OCI-LY1 (cell line): ENCODE measurements at regions not wholly inside any gene's neighbourhood (a gene's known extent, or its start where the extent isn't known, plus 50 kb on each side); places are given as distances from the start of the nearest gene placed in this dataset.

Experiments used
- H2AFZ ChIP-seq: fragments of 200-600 bp; sonication (generic), shearing (Covaris generic); 2 replicates; pipeline ENCODE4 v1.6.0; 2014; ENCODE audit warnings: antibody characterized with exemption, mild to moderate bottlenecking, low read length
- H3F3A ChIP-seq: fragments of 200-600 bp; sonication (generic), shearing (Covaris generic); 2 replicates; pipeline ENCODE4 v1.6.0; 2014; ENCODE audit warnings: mild to moderate bottlenecking, antibody characterized with exemption, low read length, moderate library complexity; ENCODE audit not compliant: insufficient read depth
- H3K27ac ChIP-seq: fragments of 200-600 bp; sonication (generic); 2 replicates; pipeline ENCODE4 v1.5.1; 2014; ENCODE audit warnings: low read length, mixed run types, mild to moderate bottlenecking, low read depth; ENCODE audit not compliant: poor library complexity, severe bottlenecking
- H3K27me3 ChIP-seq: fragments of 200-600 bp; sonication (generic); 2 replicates; pipeline ENCODE4 v1.6.0; 2014; ENCODE audit warnings: antibody characterized with exemption, mild to moderate bottlenecking, low read length, moderate library complexity; ENCODE audit not compliant: insufficient read depth
- H3K36me3 ChIP-seq: fragments of 200-600 bp; sonication (generic); 2 replicates; pipeline ENCODE4 v1.6.1; 2014; ENCODE audit warnings: mild to moderate bottlenecking, antibody characterized with exemption, low read length, moderate library complexity, mixed read lengths; ENCODE audit not compliant: insufficient read depth
- H3K4me1 ChIP-seq: fragments of 200-600 bp; sonication (generic); 2 replicates; pipeline ENCODE4 v1.5.1; 2014; ENCODE audit warnings: mild to moderate bottlenecking, low read length, moderate library complexity; ENCODE audit not compliant: insufficient read depth, severe bottlenecking
- H3K4me2 ChIP-seq: fragments of 200-600 bp; sonication (generic), shearing (Covaris generic); 2 replicates; pipeline ENCODE4 v1.6.1; 2014; ENCODE audit warnings: low read length
- H3K4me3 ChIP-seq: fragments of 200-600 bp; sonication (generic); 2 replicates; pipeline ENCODE4 v1.5.1; 2014; ENCODE audit warnings: low read length, low read depth, mild to moderate bottlenecking, mixed read lengths; ENCODE audit not compliant: poor library complexity, severe bottlenecking
- H3K79me2 ChIP-seq: fragments of 200-600 bp; shearing (Covaris generic); 2 replicates; pipeline ENCODE4 v1.6.1; 2016; ENCODE audit warnings: mixed run types, low read length, mixed read lengths; ENCODE audit not compliant: insufficient read depth
- H3K9ac ChIP-seq: fragments of 200-600 bp; sonication (generic), shearing (Covaris generic); 2 replicates; pipeline ENCODE4 v1.6.1; 2014; ENCODE audit warnings: mild to moderate bottlenecking, low read length, mixed read lengths
- H3K9me2 ChIP-seq: fragments of 200-600 bp; sonication (generic), shearing (Covaris generic); 2 replicates; pipeline ENCODE4 v1.6.1; 2014; ENCODE audit warnings: low read depth, mild to moderate bottlenecking, low read length, mixed read lengths
- H3K9me3 ChIP-seq: fragments of 200-600 bp; shearing (Covaris generic); 2 replicates; pipeline ENCODE4 v1.6.1; 2014; ENCODE audit warnings: low read length, mixed read lengths
- H4K20me1 ChIP-seq: fragments of 200-600 bp; sonication (generic), shearing (Covaris generic); 2 replicates; pipeline ENCODE4 v1.6.0; 2016; ENCODE audit warnings: mild to moderate bottlenecking, low read length; ENCODE audit not compliant: insufficient read depth
- CTCF ChIP-seq: fragments of 200-600 bp; sonication (generic), shearing (Covaris generic); IDR thresholded peaks from 2 replicates; pipeline ENCODE4 v1.5.1; 2017; ENCODE audit warnings: mild to moderate bottlenecking, antibody characterized with exemption, low read length, moderate library complexity, mixed read lengths
- EZH2 ChIP-seq: fragments of 200-600 bp; sonication (generic), shearing (Covaris generic); IDR thresholded peaks from 2 replicates; pipeline ENCODE4 v1.8.0; 2017; ENCODE audit warnings: borderline replicate concordance, mixed run types, mild to moderate bottlenecking, antibody characterized with exemption, low read length, moderate library complexity, mixed read lengths

GRCh38 chr1:102715150-102715549, 393.2 kb downstream of the COL11A1 start:
- no peaks in the 10 kb centered on the region for H4K20me1 ChIP-seq
- no peak overlapping the region for H2AFZ ChIP-seq
- no peaks in the 10 kb centered on the region for H3K9me3 ChIP-seq
- no peak overlapping the region for H3K9ac ChIP-seq
- no peak overlapping the region for H3K4me2 ChIP-seq
- no peaks in the 10 kb centered on the region for H3K4me1 ChIP-seq
- no peaks in the 10 kb centered on the region for H3K9me2 ChIP-seq
- H3K79me2 ChIP-seq: no peaks in the 10 kb centered on the region
- TF ChIP-seq EZH2 (no peak), CTCF (no peak)
- no peak overlapping the region for H3K27ac ChIP-seq
- no peak overlapping the region for H3K4me3 ChIP-seq
- H3F3A ChIP-seq: no peaks in the 10 kb centered on the region
- H3K27me3 ChIP-seq: no peaks in the 10 kb centered on the region
- H3K36me3 ChIP-seq: no peaks in the 10 kb centered on the region

- Histone ChIP-seq H2AFZ (no peak overlapping the region), H3K4me3 (no peak overlapping the region), H3K9me2 (no peaks in the 10 kb centered on the region), H3K27ac (no peak overlapping the region), H3F3A (no peaks in the 10 kb centered on the region), H3K27me3 (no peaks in the 10 kb centered on the region), H3K4me2 (no peak overlapping the region), H3K79me2 (no peaks in the 10 kb centered on the region), H3K9ac (no peak overlapping the region), H4K20me1 (no peaks in the 10 kb centered on the region), H3K9me3 (no peaks in the 10 kb centered on the region), H3K36me3 (no peaks in the 10 kb centered on the region), H3K4me1 (no peaks in the 10 kb centered on the region)
- TF ChIP-seq CTCF (no peak), EZH2 (no peak)
Measured at GRCh38 chr1:102699524-102699923, 408.8 kb downstream of the COL11A1 start.

GRCh38 chr1:102693345-102693744, 415.0 kb downstream of the COL11A1 start:
- H3K9ac ChIP-seq: no peak overlapping the region
- H3K36me3 ChIP-seq: no peaks in the 10 kb centered on the region
- H3K4me3 ChIP-seq: no peak overlapping the region
- no peaks in the 10 kb centered on the region for H3K9me3 ChIP-seq
- H3K4me2 ChIP-seq: no peak overlapping the region
- H2AFZ ChIP-seq: no peak overlapping the region
- TF ChIP-seq CTCF (no peak), EZH2 (no peak)
- no peaks in the 10 kb centered on the region for H3F3A ChIP-seq
- H3K79me2 ChIP-seq: no peaks in the 10 kb centered on the region
- H3K27me3 ChIP-seq: no peaks in the 10 kb centered on the region
- no peak overlapping the region for H3K27ac ChIP-seq
- H3K4me1 ChIP-seq: no peaks in the 10 kb centered on the region
- H4K20me1 ChIP-seq: no peaks in the 10 kb centered on the region
- H3K9me2 ChIP-seq: no peaks in the 10 kb centered on the region
